ENCODE measurements at regions not wholly inside any gene's neighbourhood (a gene's known extent, or its start where the extent isn't known, plus 50 kb on each side); places are given as distances from the start of the nearest gene placed in this dataset.

DNA sequence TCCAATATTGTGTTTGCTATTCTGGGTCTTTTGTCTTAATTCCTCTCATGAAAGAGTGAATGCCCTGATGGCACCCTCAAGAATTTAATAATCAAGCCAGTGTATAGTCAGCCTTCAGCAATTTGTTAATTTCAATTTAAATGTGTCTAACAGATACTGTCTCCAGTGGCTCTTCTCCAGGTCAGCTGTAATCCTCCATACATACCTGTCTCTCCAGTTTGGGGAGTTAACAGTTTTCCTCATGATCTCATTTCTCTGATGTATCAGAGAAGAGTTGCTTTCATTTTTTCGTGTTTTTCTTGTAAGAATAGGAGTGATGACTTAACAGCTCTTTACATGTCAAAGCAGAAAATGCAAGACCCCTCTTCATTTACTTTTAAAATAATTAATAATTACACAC is 500.3 kb upstream of the RORB start:
- Histone ChIP-seq H3K4me1 (ENCODE audit: control insufficient read depth in 1 of 2, insufficient read depth in 2 of 2, low read length in 2 of 2) (no peaks in the 10 kb centered on the region), H2AFZ (ENCODE audit: insufficient read depth, low read depth, low read length, poor library complexity, severe bottlenecking) (no peak overlapping the region), H3K27me3 (ENCODE audit: control insufficient read depth in 2 of 2, insufficient read depth in 2 of 2, low read length in 2 of 2) (no peaks in the 10 kb centered on the region), H4K20me1 (ENCODE audit: insufficient read depth, low read length) (no peaks in the 10 kb centered on the region), H3K9me3 (replicated peaks in 1 of 2; ENCODE audit: control insufficient read depth in 1 of 2, insufficient read depth in 1 of 2, low read length in 2 of 2) (no peaks in the 10 kb centered on the region), H3K79me2 (ENCODE audit: insufficient read depth, low read length) (no peaks in the 10 kb centered on the region), H3K9ac (ENCODE audit: insufficient read depth, low read length, poor library complexity, severe bottlenecking) (no peak overlapping the region), H3K27ac (ENCODE audit: low read depth in 1 of 2, low read length in 2 of 2) (no peak overlapping the region), H3K4me2 (replicated peaks; ENCODE audit: extremely low read depth, low read length, poor library complexity, severe bottlenecking) (no peak overlapping the region), H3K4me3 (replicated peaks in 1 of 3; ENCODE audit: low read depth in 2 of 3, low read length in 3 of 3) (no peak overlapping the region), H3K36me3 (replicated peaks in 1 of 2; ENCODE audit: control insufficient read depth in 1 of 2, insufficient read depth in 2 of 2, low read length in 2 of 2) (no peaks in the 10 kb centered on the region)
- no peak overlapping the region for H3K27ac Mint-ChIP-seq
- H3K4me3 Mint-ChIP-seq, result no peak overlapping the region
- no peaks in the 10 kb centered on the region for H3K36me3 Mint-ChIP-seq
- peaks cover 0 to 1% (median 0%) of the 10 kb centered on the region in 3 donors for H3K27me3 Mint-ChIP-seq (ENCODE audit: low read depth in 3 of 3)
- DNase-seq, result no peak
- TF ChIP-seq, protein P1, sequence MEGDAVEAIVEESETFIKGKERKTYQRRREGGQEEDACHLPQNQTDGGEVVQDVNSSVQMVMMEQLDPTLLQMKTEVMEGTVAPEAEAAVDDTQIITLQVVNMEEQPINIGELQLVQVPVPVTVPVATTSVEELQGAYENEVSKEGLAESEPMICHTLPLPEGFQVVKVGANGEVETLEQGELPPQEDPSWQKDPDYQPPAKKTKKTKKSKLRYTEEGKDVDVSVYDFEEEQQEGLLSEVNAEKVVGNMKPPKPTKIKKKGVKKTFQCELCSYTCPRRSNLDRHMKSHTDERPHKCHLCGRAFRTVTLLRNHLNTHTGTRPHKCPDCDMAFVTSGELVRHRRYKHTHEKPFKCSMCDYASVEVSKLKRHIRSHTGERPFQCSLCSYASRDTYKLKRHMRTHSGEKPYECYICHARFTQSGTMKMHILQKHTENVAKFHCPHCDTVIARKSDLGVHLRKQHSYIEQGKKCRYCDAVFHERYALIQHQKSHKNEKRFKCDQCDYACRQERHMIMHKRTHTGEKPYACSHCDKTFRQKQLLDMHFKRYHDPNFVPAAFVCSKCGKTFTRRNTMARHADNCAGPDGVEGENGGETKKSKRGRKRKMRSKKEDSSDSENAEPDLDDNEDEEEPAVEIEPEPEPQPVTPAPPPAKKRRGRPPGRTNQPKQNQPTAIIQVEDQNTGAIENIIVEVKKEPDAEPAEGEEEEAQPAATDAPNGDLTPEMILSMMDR (IDR thresholded peaks at IDR 0.05), result no peak
- intact Hi-C loops (cut with micrococcal nuclease), result no loop called here
- H3K9me3 Mint-ChIP-seq, result peaks cover 0 to 5% (median 0%) of the 10 kb centered on the region in 7 donors
- WGBS (ENCODE audit: insufficient coverage), result no CpG with 5 or more reads among the region's 1 CpG
- no peaks in the 10 kb centered on the region for H3K4me1 Mint-ChIP-seq

DNA sequence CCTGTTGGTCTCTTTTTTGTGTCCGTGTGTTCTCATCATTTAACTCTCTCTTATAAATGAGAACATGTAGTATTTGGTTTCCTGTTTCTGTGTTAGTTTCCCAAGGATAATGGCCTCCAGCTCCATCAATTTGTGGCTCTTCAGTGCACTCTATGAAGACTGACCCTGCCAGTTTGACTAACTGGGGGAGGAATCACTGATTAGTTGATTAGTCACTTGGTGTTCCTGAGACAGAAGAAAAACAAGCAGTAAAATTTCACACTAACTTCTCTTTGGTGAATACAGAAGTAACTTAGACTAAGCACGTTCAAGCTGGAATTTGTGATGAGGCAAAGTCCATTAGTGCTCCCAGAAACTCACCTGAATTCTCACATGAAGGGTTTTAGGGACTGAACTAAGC is 495.8 kb upstream of the RORB start:
- no peak overlapping the region for H3K9ac ChIP-seq (ENCODE audit: insufficient read depth, low read length, poor library complexity, severe bottlenecking)
- Mint-ChIP-seq H3K9me3 (peaks cover 0 to 2% (median 0%) of the 10 kb centered on the region in 7 donors), H3K4me1 (no peaks in the 10 kb centered on the region), H3K27me3 (ENCODE audit: low read depth in 3 of 3) (no peaks in the 10 kb centered on the region), H3K36me3 (no peaks in the 10 kb centered on the region), H3K4me3 (no peak overlapping the region), H3K27ac (no peak overlapping the region)
- no peaks in the 10 kb centered on the region for H4K20me1 ChIP-seq (ENCODE audit: insufficient read depth, low read length)
- H3K4me1 ChIP-seq (ENCODE audit: control insufficient read depth in 1 of 2, insufficient read depth in 2 of 2, low read length in 2 of 2), result no peaks in the 10 kb centered on the region
- H3K27ac ChIP-seq (ENCODE audit: low read depth in 1 of 2, low read length in 2 of 2), result no peak overlapping the region
- H2AFZ ChIP-seq (ENCODE audit: insufficient read depth, low read depth, low read length, poor library complexity, severe bottlenecking), result no peak overlapping the region
- TF ChIP-seq, protein P1 (IDR thresholded peaks at IDR 0.05), result no peak
- no CpG with 5 or more reads among the region's 2 CpGs for WGBS (ENCODE audit: insufficient coverage)
- no peak overlapping the region for H3K4me3 ChIP-seq (replicated peaks in 1 of 3; ENCODE audit: low read depth in 2 of 3, low read length in 3 of 3)
- no peaks in the 10 kb centered on the region for H3K27me3 ChIP-seq (ENCODE audit: control insufficient read depth in 2 of 2, insufficient read depth in 2 of 2, low read length in 2 of 2)
- H3K36me3 ChIP-seq (replicated peaks in 1 of 2; ENCODE audit: control insufficient read depth in 1 of 2, insufficient read depth in 2 of 2, low read length in 2 of 2), result no peaks in the 10 kb centered on the region
- H3K4me2 ChIP-seq (replicated peaks; ENCODE audit: extremely low read depth, low read length, poor library complexity, severe bottlenecking), result no peak overlapping the region
- no peaks in the 10 kb centered on the region for H3K9me3 ChIP-seq (replicated peaks in 1 of 2; ENCODE audit: control insufficient read depth in 1 of 2, insufficient read depth in 1 of 2, low read length in 2 of 2)
- H3K79me2 ChIP-seq (ENCODE audit: insufficient read depth, low read length), result no peaks in the 10 kb centered on the region
- intact Hi-C loops (cut with micrococcal nuclease), result no loop called here
- DNase-seq, result no peak

All from CD14-positive monocyte (primary cell).